GM18520 (cell line): ENCODE measurements at regions not wholly inside any gene's neighbourhood (a gene's known extent, or its start where the extent isn't known, plus 50 kb on each side); places are given as distances from the start of the nearest gene placed in this dataset.
"Not testable (repeated sequence)": the region's sequence is repeated elsewhere in the genome, so short reads cannot be mapped to it uniquely, and the experiment has no call there.

Experiments used
- ATAC-seq: cut with Tn5 transposase; IDR thresholded peaks from one replicate; pipeline ENCODE4 v1.9.1; 2021; ENCODE audit not compliant: unreplicated experiment

- ATAC-seq, result no peak
Measured at GRCh38 chr10:4249841-4250586, 465.0 kb upstream of the KLF6 start.

- no peak for ATAC-seq
Measured at GRCh38 chr10:4247379-4247778, 462.4 kb upstream of the KLF6 start.

GRCh38 chr10:4246881-4247358, 461.9 kb upstream of the KLF6 start:
- no peak for ATAC-seq

GRCh38 chr10:4243651-4244050, 458.6 kb upstream of the KLF6 start:
- ATAC-seq, result no peak

- no peak for ATAC-seq
Measured at GRCh38 chr10:4243169-4243568, 458.2 kb upstream of the KLF6 start.

- ATAC-seq, result no peak
Measured at GRCh38 chr10:4242561-4243035, 457.6 kb upstream of the KLF6 start.

GRCh38 chr10:4241724-4242345, 456.8 kb upstream of the KLF6 start:
- ATAC-seq, result no peak

GRCh38 chr10:4240608-4241197, 455.7 kb upstream of the KLF6 start:
- ATAC-seq, result no peak

- ATAC-seq, result no peak
Measured at GRCh38 chr10:4239186-4239585, 454.2 kb upstream of the KLF6 start.

- ATAC-seq, result not testable (repeated sequence)
Measured at GRCh38 chr10:4236905-4237304, 451.9 kb upstream of the KLF6 start.

- no peak for ATAC-seq
Measured at GRCh38 chr10:4234661-4235060, 449.7 kb upstream of the KLF6 start.

GRCh38 chr10:4231439-4231838, 446.4 kb upstream of the KLF6 start:
- no peak for ATAC-seq

- ATAC-seq, result no peak
Measured at GRCh38 chr10:4230036-4230435, 445.0 kb upstream of the KLF6 start.

- ATAC-seq, result no peak
Measured at GRCh38 chr10:4229106-4229505, 444.1 kb upstream of the KLF6 start.

GRCh38 chr10:4227586-4227985, 442.6 kb upstream of the KLF6 start:
- no peak for ATAC-seq

- no peak for ATAC-seq
Measured at GRCh38 chr10:4226941-4227540, 442.0 kb upstream of the KLF6 start.

GRCh38 chr10:4224178-4224577, 439.2 kb upstream of the KLF6 start:
- ATAC-seq, result no peak

GRCh38 chr10:4221310-4221709, 436.3 kb upstream of the KLF6 start:
- not testable (repeated sequence) for ATAC-seq

GRCh38 chr10:4219901-4220300, 434.9 kb upstream of the KLF6 start:
- ATAC-seq, result no peak

- no peak for ATAC-seq
Measured at GRCh38 chr10:4217653-4218052, 432.6 kb upstream of the KLF6 start.

GRCh38 chr10:4217187-4217586, 432.2 kb upstream of the KLF6 start:
- no peak for ATAC-seq

- no peak for ATAC-seq
Measured at GRCh38 chr10:4216726-4217125, 431.7 kb upstream of the KLF6 start.
